ENCODE measurements at regions not wholly inside any gene's neighbourhood (a gene's known extent, or its start where the extent isn't known, plus 50 kb on each side); places are given as distances from the start of the nearest gene placed in this dataset.

DNA sequence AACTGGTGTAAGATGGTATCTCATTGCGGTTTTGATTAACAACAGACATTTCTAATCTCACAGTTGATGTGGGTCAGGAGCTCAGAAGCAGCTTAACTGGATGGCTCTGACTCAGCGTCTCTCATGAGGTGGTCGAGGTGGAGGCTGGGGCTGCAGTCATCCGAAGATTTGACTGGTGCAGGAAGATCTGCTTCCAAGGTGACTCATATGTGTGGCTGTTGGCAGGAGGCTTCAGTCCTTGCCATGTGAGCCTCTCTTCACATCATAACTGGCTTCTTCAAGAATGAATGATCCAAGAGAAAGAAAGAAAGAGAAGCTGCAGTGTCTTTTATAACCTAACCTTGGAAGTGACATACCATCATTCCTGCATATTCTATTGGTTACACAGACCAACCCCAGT is 376.1 kb downstream of the SEC14L1 start (continued):
- no peak for TF ChIP-seq CBX8 (IDR thresholded peaks at IDR 0.05; ENCODE audit: borderline replicate concordance, low read depth, low read length)
- TF ChIP-seq GABPA (IDR thresholded peaks at IDR 0.05; ENCODE audit: borderline replicate concordance, insufficient read depth, low read length): no peak
- TF ChIP-seq ZNF274 (IDR thresholded peaks at IDR 0.05; ENCODE audit: borderline replicate concordance, extremely low read depth, low read length): no peak
- no peak for TF ChIP-seq POLR2A (IDR thresholded peaks at IDR 0.05; ENCODE audit: control extremely low read depth in 1 of 2, low read depth in 2 of 2, low read length in 2 of 2)
- TF ChIP-seq, protein P1, sequence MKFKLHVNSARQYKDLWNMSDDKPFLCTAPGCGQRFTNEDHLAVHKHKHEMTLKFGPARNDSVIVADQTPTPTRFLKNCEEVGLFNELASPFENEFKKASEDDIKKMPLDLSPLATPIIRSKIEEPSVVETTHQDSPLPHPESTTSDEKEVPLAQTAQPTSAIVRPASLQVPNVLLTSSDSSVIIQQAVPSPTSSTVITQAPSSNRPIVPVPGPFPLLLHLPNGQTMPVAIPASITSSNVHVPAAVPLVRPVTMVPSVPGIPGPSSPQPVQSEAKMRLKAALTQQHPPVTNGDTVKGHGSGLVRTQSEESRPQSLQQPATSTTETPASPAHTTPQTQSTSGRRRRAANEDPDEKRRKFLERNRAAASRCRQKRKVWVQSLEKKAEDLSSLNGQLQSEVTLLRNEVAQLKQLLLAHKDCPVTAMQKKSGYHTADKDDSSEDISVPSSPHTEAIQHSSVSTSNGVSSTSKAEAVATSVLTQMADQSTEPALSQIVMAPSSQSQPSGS (IDR thresholded peaks at IDR 0.05; ENCODE audit: low read length): no peak
- TF ChIP-seq CHD2 (IDR thresholded peaks at IDR 0.05; ENCODE audit: low read length): no peak
- TF ChIP-seq SIRT6 (IDR thresholded peaks at IDR 0.05; ENCODE audit: low read length): no peak
- no peak for TF ChIP-seq RBBP5 (IDR thresholded peaks at IDR 0.05; ENCODE audit: borderline replicate concordance, low read depth, low read length)
- TF ChIP-seq KDM1A (IDR thresholded peaks at IDR 0.05; ENCODE audit: borderline replicate concordance, low read length): no peak
- no peak for TF ChIP-seq SAP30 (IDR thresholded peaks at IDR 0.05; ENCODE audit: insufficient read depth, insufficient replicate concordance, low read length)
- no peak for TF ChIP-seq BRCA1 (IDR thresholded peaks at IDR 0.05; ENCODE audit: low read depth, low read length)
- no peak for TF ChIP-seq BACH1 (IDR thresholded peaks at IDR 0.05; ENCODE audit: low read length)
- TF ChIP-seq, protein P2, sequence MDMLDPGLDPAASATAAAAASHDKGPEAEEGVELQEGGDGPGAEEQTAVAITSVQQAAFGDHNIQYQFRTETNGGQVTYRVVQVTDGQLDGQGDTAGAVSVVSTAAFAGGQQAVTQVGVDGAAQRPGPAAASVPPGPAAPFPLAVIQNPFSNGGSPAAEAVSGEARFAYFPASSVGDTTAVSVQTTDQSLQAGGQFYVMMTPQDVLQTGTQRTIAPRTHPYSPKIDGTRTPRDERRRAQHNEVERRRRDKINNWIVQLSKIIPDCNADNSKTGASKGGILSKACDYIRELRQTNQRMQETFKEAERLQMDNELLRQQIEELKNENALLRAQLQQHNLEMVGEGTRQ (IDR thresholded peaks at IDR 0.05; ENCODE audit: low read length): no peak
- TF ChIP-seq HDAC2 (IDR thresholded peaks at IDR 0.05; ENCODE audit: borderline replicate concordance in 1 of 2, low read depth in 2 of 2, low read length in 2 of 2): no peak
